K562 (cell line): ENCODE measurements at regions not wholly inside any gene's neighbourhood (a gene's known extent, or its start where the extent isn't known, plus 50 kb on each side); places are given as distances from the start of the nearest gene placed in this dataset.

Source experiments
- ATAC-seq: fragments of 200-7000 bp; cut with Tn5 transposase; 3 replicates; pipeline ENCODE4 v1.9.1; 2020; ENCODE audit warnings: moderate library complexity
- BruUV-seq: library from RNA; stranded (reverse); fragments of 400-500 nt; replicated peaks from 2 replicates; lab custom pipeline; 2021; lab: Mats Ljungman, UMichigan
- CTCF ChIA-PET: fragments of 300-600 bp; formaldehyde crosslinking; extraction: SDS; loops from one replicate; lab custom pipeline; 2021; ENCODE audit warnings: low intra/inter-chr PET ratio; lab: Yijun Ruan, JAX
- POLR2A ChIA-PET: fragments of 300-600, 350-650 bp; sonication (Branson Sonifier 250); formaldehyde crosslinking; extraction: SDS; loops from one replicate; lab custom pipeline; 2021; ENCODE audit warnings: antibody characterized with exemption, inconsistent platforms; lab: Yijun Ruan, JAX
- DNase-seq, 4 experiments: peaks; one replicate each; pipeline versions ENCODE4 v3.0.0 to v3.0.0-alpha.2; 2011 to 2018; ENCODE audit warnings: low spot score in 3 of 4, mixed read lengths in 3 of 4; ENCODE audit errors: extremely low read depth in 1 of 4
- FAIRE-seq: peaks from 2 replicates; lab custom pipeline; 2011; peaks lifted over from hg19 to GRCh38; lab: Jason Lieb, UNC
- H2AFZ ChIP-seq: 2 replicates; pipeline ENCODE4 v1.6.0; 2011; ENCODE audit warnings: low read depth, low read length, control low read depth, inconsistent platforms
- H3K27ac ChIP-seq: fragments of 200-600 bp; 3 replicates; pipeline ENCODE4 v1.8.0; 2011; ENCODE audit warnings: low read depth, mild to moderate bottlenecking, control low read depth, inconsistent platforms, low read length, moderate library complexity, mixed read lengths; ENCODE audit errors: extremely low read depth
- H3K27me3 ChIP-seq, 2 experiments: fragments of 300-600 bp in 1 of 2; 2 replicates in 1 of 2; 3 replicates in 1 of 2; pipeline versions ENCODE4 v1.6.0 to v1.8.0; 2011; ENCODE audit warnings: inconsistent platforms in 2 of 2, low read length in 2 of 2, mild to moderate bottlenecking in 1 of 2, mixed read lengths in 1 of 2, moderate library complexity in 1 of 2; ENCODE audit not compliant: control insufficient read depth in 2 of 2, insufficient read depth in 2 of 2
- H3K36me3 ChIP-seq: fragments of 300-600 bp; 3 replicates; pipeline ENCODE4 v1.8.0; 2011; ENCODE audit warnings: mild to moderate bottlenecking, low read length, inconsistent platforms; ENCODE audit not compliant: control insufficient read depth, insufficient read depth
- H3K4me1 ChIP-seq, 2 experiments: fragments of 200-600 bp in 1 of 2; replicated peaks in 1 of 2; 2 replicates in 1 of 2; 3 replicates in 1 of 2; pipeline versions ENCODE4 v1.5.1 to v1.8.0; 2011; ENCODE audit warnings: inconsistent platforms in 2 of 2, low read length in 2 of 2, mild to moderate bottlenecking in 1 of 2, mixed read lengths in 1 of 2, moderate library complexity in 1 of 2; ENCODE audit not compliant: control insufficient read depth in 2 of 2, insufficient read depth in 2 of 2
- H3K4me2 ChIP-seq: 2 replicates; pipeline ENCODE4 v1.6.1; 2011; ENCODE audit warnings: low read length, control low read depth, inconsistent platforms, mixed read lengths; ENCODE audit not compliant: insufficient read depth
- H3K4me3 ChIP-seq: fragments of 200-600 bp; sonication (generic), shearing (Covaris generic); 2 replicates; pipeline ENCODE4 v1.5.1; 2016; ENCODE audit warnings: control low read depth, inconsistent platforms
- H3K79me2 ChIP-seq: fragments of 200-600 bp; 3 replicates; pipeline ENCODE4 v1.8.0; 2011; ENCODE audit warnings: low read length, inconsistent platforms; ENCODE audit not compliant: control insufficient read depth, insufficient read depth
- H3K9ac ChIP-seq, 2 experiments: 2 replicates each; pipeline versions ENCODE4 v1.6.0 to v1.6.1; 2011; ENCODE audit warnings: low read depth in 2 of 2, low read length in 2 of 2, control low read depth in 1 of 2, inconsistent platforms in 1 of 2, mild to moderate bottlenecking in 1 of 2, mixed read lengths in 1 of 2; ENCODE audit not compliant: insufficient read depth in 1 of 2
- H3K9me1 ChIP-seq: one replicate; pipeline ENCODE4 v1.6.0; 2011; ENCODE audit warnings: inconsistent platforms, mild to moderate bottlenecking, low read length, moderate library complexity; ENCODE audit not compliant: control insufficient read depth, insufficient read depth
- H3K9me3 ChIP-seq: replicated peaks from 2 replicates; pipeline ENCODE4 v1.5.1; 2011; ENCODE audit warnings: low read depth, low read length, inconsistent platforms; ENCODE audit not compliant: control insufficient read depth, insufficient read depth
- H4K20me1 ChIP-seq: replicated peaks from 2 replicates; pipeline ENCODE4 v1.6.1; 2011; ENCODE audit warnings: low read length, inconsistent platforms, mixed read lengths; ENCODE audit not compliant: control insufficient read depth, insufficient read depth
- E4F1 ChIP-seq: fragments of 250-450 bp; sonication (Bioruptor Pico); IDR thresholded peaks from 2 replicates; pipeline ENCODE4 v1.5.0; 2021; ENCODE audit warnings: mild to moderate bottlenecking, borderline replicate concordance
- FOXA1 ChIP-seq: fragments of 450-650 bp; IDR thresholded peaks from 2 replicates; pipeline ENCODE4 v1.6.1; 2016; ENCODE audit warnings: mild to moderate bottlenecking, borderline replicate concordance
- GTF2F1 ChIP-seq: IDR thresholded peaks from 2 replicates; pipeline ENCODE4 v1.6.1; 2011; ENCODE audit warnings: low read depth, low read length, improper control_type of control experiment
- PPARD ChIP-seq: fragments of 250-450 bp; sonication (Bioruptor Pico); IDR thresholded peaks from 2 replicates; pipeline ENCODE4 v1.8.0; 2022; ENCODE audit warnings: inconsistent platforms, mild to moderate bottlenecking, moderate library complexity
- TARDBP ChIP-seq: fragments of 450-650 bp; IDR thresholded peaks from 2 replicates; pipeline ENCODE4 v1.6.1; 2016
- ZSCAN29 ChIP-seq: fragments of 450-650 bp; IDR thresholded peaks from 2 replicates; pipeline ENCODE4 v1.6.1; 2017
- WGBS: fragments of 100-300 bp; shearing (Covaris generic); methylation state at CpG from one replicate; pipeline ENCODE4 v1.1.6; 2016; ENCODE audit warnings: low coverage, mixed read lengths; ENCODE audit not compliant: insufficient coverage; ENCODE audit errors: missing lambda C conversion rate; 5-methylcytosine and 5-hydroxymethylcytosine counted together
- in situ Hi-C: fragments of 300-500 bp; cut with MboI; formaldehyde crosslinking; loops from 4 replicates; pipeline ENCODE4 v1.15.0; 2018; ENCODE audit warnings: inconsistent platforms, mixed read lengths
- intact Hi-C: fragments of 100-400 bp; cut with micrococcal nuclease; formaldehyde crosslinking; loops from 2 replicates; pipeline ENCODE4 v1.14.2; 2022
- TF ChIP-seq, protein P1 (sequence below): fragments of 200-400 bp; formaldehyde crosslinking; IDR thresholded peaks from 2 replicates; pipeline ENCODE4 v1.6.1; 2017; ENCODE audit warnings: mild to moderate bottlenecking, low read depth, low read length, moderate library complexity

DNA sequence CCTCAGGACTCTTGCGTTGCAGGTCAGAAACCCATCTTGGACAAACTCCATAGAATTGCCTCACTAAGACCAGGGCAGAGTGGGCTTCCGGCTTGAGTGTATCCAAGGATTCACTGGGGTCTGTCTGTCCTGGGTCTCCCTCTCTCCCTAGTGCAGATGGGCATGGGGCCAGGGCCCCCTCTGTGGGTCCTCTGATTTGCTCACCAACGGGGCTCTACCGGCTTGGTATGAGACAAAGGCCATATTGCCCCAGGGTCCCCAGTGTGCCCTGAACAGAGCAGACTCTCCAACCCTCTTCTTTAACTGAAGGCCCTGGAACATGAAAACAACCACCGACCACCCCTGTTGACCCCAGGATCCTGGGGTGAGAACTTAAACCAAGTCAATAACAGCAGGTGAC is 68.2 kb upstream of the CHST15 start:
- Histone ChIP-seq H3K4me3 (no peak overlapping the region), H3K36me3 (no peaks in the 10 kb centered on the region), H3K9me1 (no peaks in the 10 kb centered on the region), H3K4me2 (no peak overlapping the region), H3K9ac (no peak overlapping the region), H4K20me1 (no peaks in the 10 kb centered on the region), H3K4me1 (no peaks in the 10 kb centered on the region), H3K27ac (no peak overlapping the region), H3K79me2 (no peaks in the 10 kb centered on the region), H3K9me3 (no peaks in the 10 kb centered on the region), H3K27me3 (peaks cover 0 to 10% of the 10 kb centered on the region in 2 experiments; a peak in 1 of 5 replicates), H2AFZ (no peak overlapping the region)
- no TSS peak for BruUV-seq
- intact Hi-C loops (no loop called here), in situ Hi-C loops (no loop called here)
- DNase-seq (no peak), FAIRE-seq (no peak), ATAC-seq (no peak)
- ChIA-PET POLR2A (interaction anchor here (0.6 kb wide), 1 partner anchor 15 kb away, joined by 3 read pairs; no protein-coding TSS in a partner anchor), CTCF (no interaction called here)
- TF ChIP-seq GTF2F1 (no peak), FOXA1 (no peak), TARDBP (no peak), E4F1 (CRISPR knock-in tag) (no peak), PPARD (CRISPR knock-in tag) (no peak), ZSCAN29 (no peak)
- TF ChIP-seq, protein P1, sequence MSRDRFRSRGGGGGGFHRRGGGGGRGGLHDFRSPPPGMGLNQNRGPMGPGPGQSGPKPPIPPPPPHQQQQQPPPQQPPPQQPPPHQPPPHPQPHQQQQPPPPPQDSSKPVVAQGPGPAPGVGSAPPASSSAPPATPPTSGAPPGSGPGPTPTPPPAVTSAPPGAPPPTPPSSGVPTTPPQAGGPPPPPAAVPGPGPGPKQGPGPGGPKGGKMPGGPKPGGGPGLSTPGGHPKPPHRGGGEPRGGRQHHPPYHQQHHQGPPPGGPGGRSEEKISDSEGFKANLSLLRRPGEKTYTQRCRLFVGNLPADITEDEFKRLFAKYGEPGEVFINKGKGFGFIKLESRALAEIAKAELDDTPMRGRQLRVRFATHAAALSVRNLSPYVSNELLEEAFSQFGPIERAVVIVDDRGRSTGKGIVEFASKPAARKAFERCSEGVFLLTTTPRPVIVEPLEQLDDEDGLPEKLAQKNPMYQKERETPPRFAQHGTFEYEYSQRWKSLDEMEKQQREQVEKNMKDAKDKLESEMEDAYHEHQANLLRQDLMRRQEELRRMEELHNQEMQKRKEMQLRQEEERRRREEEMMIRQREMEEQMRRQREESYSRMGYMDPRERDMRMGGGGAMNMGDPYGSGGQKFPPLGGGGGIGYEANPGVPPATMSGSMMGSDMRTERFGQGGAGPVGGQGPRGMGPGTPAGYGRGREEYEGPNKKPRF: no peak
- 0% methylated on average over 5 of the region's 5 CpGs for WGBS
